ENCODE measurements at regions not wholly inside any gene's neighbourhood (a gene's known extent, or its start where the extent isn't known, plus 50 kb on each side); places are given as distances from the start of the nearest gene placed in this dataset.

DNA sequence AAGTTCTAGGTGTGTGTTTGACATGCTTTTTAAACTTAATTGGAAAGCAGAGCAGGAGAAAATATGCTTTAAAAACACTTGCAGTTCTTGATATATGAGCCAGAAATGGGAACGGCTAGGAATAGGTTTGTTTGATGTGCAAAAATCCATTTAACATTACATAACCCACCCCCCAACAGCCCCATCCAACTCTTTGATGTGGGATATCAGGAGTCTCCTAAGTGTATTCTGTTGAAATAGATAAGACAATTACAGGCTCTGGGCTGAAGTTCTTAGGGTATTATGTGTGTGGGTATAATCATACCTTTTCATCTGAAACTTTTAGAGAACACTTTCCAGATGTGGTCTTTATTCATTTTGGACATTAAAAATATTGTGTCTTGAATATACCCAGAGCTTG is 240.4 kb upstream of the CSNK1A1L start:
- TF ChIP-seq MAX (IDR thresholded peaks at IDR 0.05; ENCODE audit: low read depth, low read length) (no peak), MYC (IDR thresholded peaks at IDR 0.05; ENCODE audit: low read depth, low read length) (no peak)
- TF ChIP-seq, protein P1, sequence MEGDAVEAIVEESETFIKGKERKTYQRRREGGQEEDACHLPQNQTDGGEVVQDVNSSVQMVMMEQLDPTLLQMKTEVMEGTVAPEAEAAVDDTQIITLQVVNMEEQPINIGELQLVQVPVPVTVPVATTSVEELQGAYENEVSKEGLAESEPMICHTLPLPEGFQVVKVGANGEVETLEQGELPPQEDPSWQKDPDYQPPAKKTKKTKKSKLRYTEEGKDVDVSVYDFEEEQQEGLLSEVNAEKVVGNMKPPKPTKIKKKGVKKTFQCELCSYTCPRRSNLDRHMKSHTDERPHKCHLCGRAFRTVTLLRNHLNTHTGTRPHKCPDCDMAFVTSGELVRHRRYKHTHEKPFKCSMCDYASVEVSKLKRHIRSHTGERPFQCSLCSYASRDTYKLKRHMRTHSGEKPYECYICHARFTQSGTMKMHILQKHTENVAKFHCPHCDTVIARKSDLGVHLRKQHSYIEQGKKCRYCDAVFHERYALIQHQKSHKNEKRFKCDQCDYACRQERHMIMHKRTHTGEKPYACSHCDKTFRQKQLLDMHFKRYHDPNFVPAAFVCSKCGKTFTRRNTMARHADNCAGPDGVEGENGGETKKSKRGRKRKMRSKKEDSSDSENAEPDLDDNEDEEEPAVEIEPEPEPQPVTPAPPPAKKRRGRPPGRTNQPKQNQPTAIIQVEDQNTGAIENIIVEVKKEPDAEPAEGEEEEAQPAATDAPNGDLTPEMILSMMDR (IDR thresholded peaks at IDR 0.05; ENCODE audit: low read depth, low read length): no peak
- DNase-seq (ENCODE audit: low read depth): no peak
- H3K4me3 ChIP-seq (ENCODE audit: low read depth, low read length): no peak overlapping the region

DNA sequence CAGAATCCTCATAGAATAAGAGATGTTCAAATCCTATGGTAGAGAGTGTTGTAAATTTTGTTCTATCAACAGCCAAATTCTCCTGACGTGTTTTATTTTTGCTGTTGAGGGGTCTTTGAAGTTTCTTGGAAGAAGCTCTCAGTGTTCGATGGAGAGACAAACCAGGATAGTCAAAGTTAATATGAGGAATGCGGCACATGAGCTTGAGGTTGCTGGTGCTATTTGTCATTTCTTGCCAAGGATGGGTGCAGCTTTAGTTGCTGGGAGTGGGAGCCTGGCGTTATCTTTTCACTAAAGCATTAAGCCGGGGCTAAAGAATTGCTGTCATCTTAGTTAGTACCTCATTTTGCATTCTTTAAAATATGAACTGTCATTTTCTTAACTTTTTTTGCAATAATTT is 239.9 kb upstream of the CSNK1A1L start:
- DNase-seq (ENCODE audit: low read depth): no peak
- no peak overlapping the region for H3K4me3 ChIP-seq (ENCODE audit: low read depth, low read length)
- TF ChIP-seq, protein P1 (IDR thresholded peaks at IDR 0.05; ENCODE audit: low read depth, low read length): no peak
- TF ChIP-seq MYC (IDR thresholded peaks at IDR 0.05; ENCODE audit: low read depth, low read length): no peak
- no peak for TF ChIP-seq POLR2A (IDR thresholded peaks at IDR 0.05; ENCODE audit: extremely low read depth, insufficient read length)
- TF ChIP-seq MAX (IDR thresholded peaks at IDR 0.05; ENCODE audit: low read depth, low read length): no peak

DNA sequence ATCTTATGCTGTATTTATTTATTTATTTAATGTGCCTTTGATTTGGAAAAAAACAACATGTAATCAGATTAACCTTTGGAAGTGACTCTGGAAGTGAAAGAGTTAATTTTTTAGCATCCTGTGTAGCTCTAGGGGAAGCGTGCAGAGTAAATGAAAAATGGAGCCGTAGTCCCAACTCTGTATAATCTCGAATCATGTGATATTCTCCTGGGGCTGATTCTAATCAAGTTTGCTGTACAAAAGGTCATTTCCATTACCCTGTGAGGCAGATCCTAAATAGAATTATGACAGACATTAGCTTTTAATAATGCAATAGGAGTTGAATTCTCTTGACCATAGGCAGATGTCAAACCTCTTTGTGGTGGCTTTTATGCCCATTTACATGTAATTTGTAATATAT is 238.6 kb upstream of the CSNK1A1L start:
- no peak for DNase-seq (ENCODE audit: low read depth)
- TF ChIP-seq, protein P1 (IDR thresholded peaks at IDR 0.05; ENCODE audit: low read depth, low read length): no peak
- TF ChIP-seq MYC (IDR thresholded peaks at IDR 0.05; ENCODE audit: low read depth, low read length): no peak

DNA sequence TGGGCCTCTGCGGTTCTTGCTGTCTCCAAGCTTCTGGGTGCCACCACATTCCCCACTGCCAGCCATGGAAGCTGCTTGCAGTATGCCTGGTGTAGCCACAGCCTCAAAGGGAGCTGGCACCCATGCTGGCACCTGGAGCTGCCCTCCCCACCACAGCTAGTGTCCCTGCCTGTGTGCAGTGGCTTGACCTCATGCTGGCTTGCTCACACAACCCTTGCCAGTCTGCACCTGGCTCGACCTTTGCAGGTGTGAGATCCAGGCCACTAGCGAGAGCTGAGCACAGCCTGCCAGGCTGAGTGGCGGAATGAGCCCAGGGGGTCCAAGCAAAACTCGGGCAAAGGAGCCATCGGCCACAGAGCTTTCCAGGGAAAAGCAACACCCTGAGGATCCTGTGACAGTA is 236.7 kb upstream of the CSNK1A1L start:
- no peak for DNase-seq (ENCODE audit: low read depth)
- no peak overlapping the region for H3K4me3 ChIP-seq (ENCODE audit: low read depth, low read length)
- TF ChIP-seq, protein P1 (IDR thresholded peaks at IDR 0.05; ENCODE audit: low read depth, low read length): no peak
- no peak for TF ChIP-seq POLR2A (IDR thresholded peaks at IDR 0.05; ENCODE audit: extremely low read depth, insufficient read length)
- no peak for TF ChIP-seq MAX (IDR thresholded peaks at IDR 0.05; ENCODE audit: low read depth, low read length)
- no peak for TF ChIP-seq MYC (IDR thresholded peaks at IDR 0.05; ENCODE audit: low read depth, low read length)

More for the DNA sequence above, 238.6 kb upstream of the CSNK1A1L start:
- H3K4me3 ChIP-seq (ENCODE audit: low read depth, low read length): no peak overlapping the region

GRCh38 chr13:37340901-37341670 is 235.6 kb upstream of the CSNK1A1L start:
- no peak overlapping the region for H3K4me3 ChIP-seq (ENCODE audit: low read depth, low read length)
- no peak for DNase-seq (ENCODE audit: low read depth)
- TF ChIP-seq, protein P1 (IDR thresholded peaks at IDR 0.05; ENCODE audit: low read depth, low read length): no peak
- TF ChIP-seq MAX (IDR thresholded peaks at IDR 0.05; ENCODE audit: low read depth, low read length) (no peak), MYC (IDR thresholded peaks at IDR 0.05; ENCODE audit: low read depth, low read length) (no peak), POLR2A (IDR thresholded peaks at IDR 0.05; ENCODE audit: extremely low read depth, insufficient read length) (no peak)

DNA sequence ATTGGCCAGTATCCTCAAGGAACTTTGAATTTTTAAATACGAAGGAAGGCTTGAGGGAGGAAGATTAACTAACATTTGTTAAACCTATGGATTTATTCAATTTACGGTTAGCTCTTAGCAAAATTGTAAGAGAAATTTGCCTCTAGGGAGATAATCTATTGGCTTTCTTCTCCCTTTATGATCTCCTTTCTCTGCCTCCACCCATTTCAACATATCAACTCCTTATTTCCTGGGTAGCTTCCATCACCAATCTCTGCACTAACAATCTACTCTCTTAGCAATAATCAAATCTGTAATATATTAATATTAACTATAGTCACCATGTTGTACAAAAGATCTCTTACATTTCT is 233.9 kb upstream of the CSNK1A1L start:
- DNase-seq (ENCODE audit: low read depth): no peak
- TF ChIP-seq MYC (IDR thresholded peaks at IDR 0.05; ENCODE audit: low read depth, low read length): no peak
- no peak for TF ChIP-seq POLR2A (IDR thresholded peaks at IDR 0.05; ENCODE audit: extremely low read depth, insufficient read length)
- TF ChIP-seq MAX (IDR thresholded peaks at IDR 0.05; ENCODE audit: low read depth, low read length): no peak
- TF ChIP-seq, protein P1 (IDR thresholded peaks at IDR 0.05; ENCODE audit: low read depth, low read length): no peak
- H3K4me3 ChIP-seq (ENCODE audit: low read depth, low read length): no peak overlapping the region

All from NB4 (cell line).